Loucy (cell line): ENCODE measurements at regions not wholly inside any gene's neighbourhood (a gene's known extent, or its start where the extent isn't known, plus 50 kb on each side); places are given as distances from the start of the nearest gene placed in this dataset.

ENCODE experiments used
- H2AFZ ChIP-seq: fragments of 200-600 bp; sonication (generic); 2 replicates; pipeline ENCODE4 v1.6.0; 2016; ENCODE audit warnings: antibody characterized with exemption, mild to moderate bottlenecking, low read length, moderate library complexity
- H3F3A ChIP-seq: fragments of 200-600 bp; 2 replicates; pipeline ENCODE4 v1.6.0; 2016; ENCODE audit warnings: antibody characterized with exemption, low read depth, mild to moderate bottlenecking
- H3K27me3 ChIP-seq: fragments of 200-600 bp; sonication (generic); 2 replicates; pipeline ENCODE4 v1.6.1; 2014; ENCODE audit warnings: low read length, mild to moderate bottlenecking; ENCODE audit not compliant: insufficient read depth, poor library complexity, severe bottlenecking
- H3K36me3 ChIP-seq: fragments of 200-600 bp; sonication (generic); 2 replicates; pipeline ENCODE4 v1.6.1; 2016; ENCODE audit warnings: low read length; ENCODE audit not compliant: insufficient read depth
- H3K4me1 ChIP-seq: fragments of 200-600 bp; sonication (generic); 2 replicates; pipeline ENCODE4 v1.5.1; 2014; ENCODE audit warnings: low read length, mild to moderate bottlenecking; ENCODE audit not compliant: insufficient read depth, poor library complexity, severe bottlenecking
- H3K4me2 ChIP-seq: fragments of 200-600 bp; sonication (generic); 2 replicates; pipeline ENCODE4 v1.6.0; 2014; ENCODE audit warnings: antibody characterized with exemption, low read length, low read depth, mild to moderate bottlenecking; ENCODE audit not compliant: poor library complexity, severe bottlenecking
- H3K4me3 ChIP-seq: fragments of 200-600 bp; sonication (generic); 2 replicates; pipeline ENCODE4 v1.5.1; 2014; ENCODE audit warnings: low read length, mild to moderate bottlenecking, mixed read lengths; ENCODE audit not compliant: poor library complexity, severe bottlenecking
- H3K79me2 ChIP-seq: fragments of 200-600 bp; sonication (generic); 2 replicates; pipeline ENCODE4 v1.6.1; 2014; ENCODE audit warnings: low read length; ENCODE audit not compliant: insufficient read depth
- H3K9ac ChIP-seq: fragments of 200-600 bp; sonication (generic); 2 replicates; pipeline ENCODE4 v1.6.0; 2014; ENCODE audit warnings: mild to moderate bottlenecking, low read depth, low read length, moderate library complexity; ENCODE audit not compliant: poor library complexity, severe bottlenecking
- H3K9me2 ChIP-seq: fragments of 200-600 bp; sonication (generic); replicated peaks from 2 replicates; pipeline ENCODE4 v1.6.1; 2016; ENCODE audit warnings: low read depth, low read length, mixed read lengths
- H3K9me3 ChIP-seq: fragments of 200-600 bp; sonication (generic); 2 replicates; pipeline ENCODE4 v1.6.1; 2014; ENCODE audit warnings: mild to moderate bottlenecking, antibody characterized with exemption, low read length, low read depth; ENCODE audit not compliant: insufficient read depth
- H4K20me1 ChIP-seq: fragments of 200-600 bp; sonication (generic); 2 replicates; pipeline ENCODE4 v1.6.0; 2014; ENCODE audit warnings: antibody characterized with exemption, low read length, mild to moderate bottlenecking; ENCODE audit not compliant: insufficient read depth, poor library complexity, severe bottlenecking
- CTCF ChIP-seq: fragments of 200-600 bp; sonication (generic); conservative IDR thresholded peaks from 2 replicates; pipeline ENCODE4 v1.5.1; 2014; ENCODE audit warnings: mild to moderate bottlenecking, antibody characterized with exemption, low read length
- EZH2phosphoT487 ChIP-seq: fragments of 200-600 bp; IDR thresholded peaks from 2 replicates; pipeline ENCODE4 v1.6.1; 2018; ENCODE audit warnings: antibody characterized with exemption, mild to moderate bottlenecking, moderate library complexity, borderline replicate concordance

DNA sequence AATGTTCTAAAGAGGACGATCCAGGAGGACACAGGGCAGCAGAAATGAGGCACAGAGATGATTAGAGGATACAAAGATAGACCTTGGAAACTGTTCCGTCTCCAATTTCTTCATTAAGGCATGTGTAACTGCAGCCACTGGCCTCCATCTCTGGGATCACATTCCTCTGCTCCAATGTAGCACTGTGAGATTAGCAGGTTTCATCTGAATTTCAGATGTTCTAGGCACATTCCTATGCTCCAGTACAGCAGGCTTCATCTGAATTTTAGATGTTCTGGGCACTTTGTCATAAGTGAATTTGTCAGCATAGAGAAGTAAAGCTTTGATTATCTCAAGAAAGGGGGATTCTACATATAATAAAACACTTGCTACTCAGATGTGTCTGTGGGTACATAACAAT, 671.4 kb downstream of the MTRR start:
- H4K20me1 ChIP-seq, result no peaks in the 10 kb centered on the region
- H3K9me3 ChIP-seq, result no peaks in the 10 kb centered on the region; the same call in 1 of the 2 replicates
- H3K4me1 ChIP-seq, result no peaks in the 10 kb centered on the region
- no peaks in the 10 kb centered on the region for H3K79me2 ChIP-seq
- H3K9ac ChIP-seq, result no peak overlapping the region
- no peaks in the 10 kb centered on the region for H3F3A ChIP-seq
- no peak overlapping the region for H3K4me2 ChIP-seq
- no peak overlapping the region for H2AFZ ChIP-seq
- H3K9me2 ChIP-seq, result no peaks in the 10 kb centered on the region
- H3K27me3 ChIP-seq, result no peaks in the 10 kb centered on the region
- H3K36me3 ChIP-seq, result no peaks in the 10 kb centered on the region
- TF ChIP-seq CTCF, result no peak
- no peak for TF ChIP-seq EZH2phosphoT487
- H3K4me3 ChIP-seq, result no peak overlapping the region

DNA sequence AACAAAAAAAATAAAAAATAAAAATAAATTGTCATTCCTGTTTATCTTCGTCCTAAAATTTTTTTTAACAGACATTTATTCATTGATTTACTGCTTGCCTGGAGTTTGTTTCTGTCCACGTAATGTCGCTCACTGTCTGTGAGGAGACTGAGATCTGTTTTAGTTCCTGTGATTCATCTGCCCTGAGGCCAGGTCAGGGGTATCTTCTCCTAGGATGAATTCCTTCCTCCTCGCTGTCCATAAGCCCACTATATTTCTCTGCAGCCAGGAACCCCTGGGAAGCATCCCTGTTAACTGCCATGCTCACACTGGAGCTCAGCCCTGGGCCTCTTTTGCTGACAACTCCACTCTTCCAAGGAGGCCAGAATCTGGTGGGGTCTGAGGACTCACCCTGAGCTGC, 682.0 kb downstream of the MTRR start:
- Histone ChIP-seq H2AFZ (no peak overlapping the region), H3K4me1 (no peaks in the 10 kb centered on the region), H3K36me3 (no peaks in the 10 kb centered on the region), H3F3A (no peaks in the 10 kb centered on the region), H3K79me2 (no peaks in the 10 kb centered on the region), H3K27me3 (no peaks in the 10 kb centered on the region), H4K20me1 (no peaks in the 10 kb centered on the region), H3K9me2 (no peaks in the 10 kb centered on the region), H3K4me2 (no peak overlapping the region), H3K9me3 (0 out of 2 replicates have a peak, but pooled peaks cover 6% of the 10 kb centered on the region), H3K4me3 (no peak overlapping the region), H3K9ac (no peak overlapping the region)
- no peak for TF ChIP-seq EZH2phosphoT487
- no peak for TF ChIP-seq CTCF

GRCh38 chr5:8553364-8553763, 684.4 kb downstream of the MTRR start:
- Histone ChIP-seq H3K79me2 (no peaks in the 10 kb centered on the region), H3K9ac (no peak overlapping the region), H3K36me3 (no peaks in the 10 kb centered on the region), H3K4me3 (no peak overlapping the region), H3K9me2 (no peaks in the 10 kb centered on the region), H2AFZ (no peak overlapping the region), H3K9me3 (0 out of 2 replicates have a peak, but pooled peaks cover 6% of the 10 kb centered on the region), H3K4me2 (no peak overlapping the region), H3K4me1 (no peaks in the 10 kb centered on the region), H3K27me3 (no peaks in the 10 kb centered on the region), H3F3A (no peaks in the 10 kb centered on the region), H4K20me1 (no peaks in the 10 kb centered on the region)
- TF ChIP-seq EZH2phosphoT487, result no peak
- no peak for TF ChIP-seq CTCF
